ENCODE measurements at regions not wholly inside any gene's neighbourhood (a gene's known extent, or its start where the extent isn't known, plus 50 kb on each side); places are given as distances from the start of the nearest gene placed in this dataset.
"Not testable (repeated sequence)": the region's sequence is repeated elsewhere in the genome, so short reads cannot be mapped to it uniquely, and the experiment has no call there.

GRCh38 chr9:78150312-78150982 lies 85.4 kb upstream of the CEP78 start:
- ATAC-seq (ENCODE audit: low FRiP score), result no peak
- no peak for TF ChIP-seq CTCF (IDR thresholded peaks at IDR 0.05)
- no peak for DNase-seq (ENCODE audit: low spot score)

- DNase-seq (ENCODE audit: low spot score), result no peak
- ATAC-seq (ENCODE audit: low FRiP score), result no peak
- TF ChIP-seq CTCF (IDR thresholded peaks at IDR 0.05), result no peak
Measured at GRCh38 chr9:78149702-78150291, 86.1 kb upstream of the CEP78 start.

- no peak for ATAC-seq (ENCODE audit: low FRiP score)
- DNase-seq (ENCODE audit: low spot score), result no peak
- no peak for TF ChIP-seq CTCF (IDR thresholded peaks at IDR 0.05)
Measured at GRCh38 chr9:78146241-78146640, 89.6 kb upstream of the CEP78 start.

- ATAC-seq (ENCODE audit: low FRiP score) (no peak), DNase-seq (ENCODE audit: low spot score) (no peak)
- no peak for TF ChIP-seq CTCF (IDR thresholded peaks at IDR 0.05)
Measured at GRCh38 chr9:78144663-78145377, 91.1 kb upstream of the CEP78 start.

- TF ChIP-seq CTCF (IDR thresholded peaks at IDR 0.05), result no peak
- DNase-seq (ENCODE audit: low spot score) (no peak), ATAC-seq (ENCODE audit: low FRiP score) (no peak)
Measured at GRCh38 chr9:78144008-78144381, 91.9 kb upstream of the CEP78 start.

GRCh38 chr9:78143281-78144007 lies 92.4 kb upstream of the CEP78 start:
- no peak for TF ChIP-seq CTCF (IDR thresholded peaks at IDR 0.05)
- DNase-seq (ENCODE audit: low spot score) (no peak), ATAC-seq (ENCODE audit: low FRiP score) (no peak)

- not testable (repeated sequence) for DNase-seq (ENCODE audit: low spot score); ATAC-seq (ENCODE audit: low FRiP score)
Measured at GRCh38 chr9:78142264-78142663, 93.6 kb upstream of the CEP78 start.

Data from omental fat pad (tissue), 3 donors.